ENCODE measurements at regions not wholly inside any gene's neighbourhood (a gene's known extent, or its start where the extent isn't known, plus 50 kb on each side); places are given as distances from the start of the nearest gene placed in this dataset.

- TF ChIP-seq CTCF (IDR thresholded peaks at IDR 0.05 in 4 of 5, conservative IDR thresholded peaks at IDR 0.05 in 1 of 5) (no peak), POLR2A (IDR thresholded peaks at IDR 0.05) (no peak)
Measured at GRCh38 chr4:96227515-96227914, 387.6 kb downstream of the PDHA2 start.
